HCT116 (cell line): ENCODE measurements at regions not wholly inside any gene's neighbourhood (a gene's known extent, or its start where the extent isn't known, plus 50 kb on each side); places are given as distances from the start of the nearest gene placed in this dataset.

Source experiments
- ATAC-seq: fragments of 200-7000 bp; cut with Tn5 transposase; 2 replicates; pipeline ENCODE4 v1.9.1; 2020; ENCODE audit warnings: mild to moderate bottlenecking, moderate library complexity
- BruUV-seq: library from RNA; stranded (reverse); fragments of 400-500 nt; replicated peaks from 2 replicates; lab custom pipeline; 2021; lab: Mats Ljungman, UMichigan
- CTCF ChIA-PET: fragments of 300-600 bp; sonication (Branson Sonifier 250); formaldehyde crosslinking; loops from one replicate; lab custom pipeline; 2021; ENCODE audit warnings: antibody characterized with exemption; lab: Charles Lee
- POLR2A ChIA-PET: fragments of 300-600, 350-600 bp; sonication (Branson Sonifier 250); formaldehyde crosslinking; loops from one replicate; lab custom pipeline; 2021; ENCODE audit warnings: antibody characterized with exemption; lab: Charles Lee
- RAD21 ChIA-PET, 2 experiments: fragments of 300-600 bp; sonication (Branson Sonifier 250); formaldehyde crosslinking; loops; one replicate each; lab custom pipeline; 2023; ENCODE audit warnings: low total read pairs in 2 of 2; ENCODE audit not compliant: uncharacterized antibody in 2 of 2, unreplicated experiment in 2 of 2, low non-redundant PET in 1 of 2; lab: Charles Lee
- DNase-seq: peaks from one replicate; pipeline ENCODE4 v3.0.0-alpha.2; 2010; ENCODE audit warnings: low read depth, low spot score
- H2AFZ ChIP-seq: fragments of 200-600 bp; shearing (Covaris generic), sonication (generic); 2 replicates; pipeline ENCODE4 v1.6.1; 2017; ENCODE audit warnings: low read depth, mixed run types, mixed read lengths, antibody characterized with exemption, low read length; ENCODE audit not compliant: poor library complexity, severe bottlenecking
- H3K27ac ChIP-seq: 2 replicates; pipeline ENCODE4 v1.5.1; 2012; ENCODE audit warnings: low read depth, low read length
- H3K27me3 ChIP-seq: fragments of 200-600 bp; sonication (generic); 2 replicates; pipeline ENCODE4 v1.6.1; 2016; ENCODE audit warnings: mixed run types, low read length, mixed read lengths; ENCODE audit not compliant: insufficient read depth
- H3K36me3 ChIP-seq, 2 experiments: fragments of 200-500 bp in 1 of 2; fragments of 200-600 bp in 1 of 2; sonication (Bioruptor generic) in 1 of 2; sonication (generic) in 1 of 2; 2 replicates each; pipeline versions ENCODE4 v1.5.1 to v1.6.1; 2014 to 2016; ENCODE audit warnings: low read length in 2 of 2, inconsistent platforms in 1 of 2, mixed read lengths in 1 of 2, mixed run types in 1 of 2; ENCODE audit not compliant: insufficient read depth in 2 of 2, control insufficient read depth in 1 of 2
- H3K4me1 ChIP-seq, 2 experiments: fragments of 200-600 bp in 1 of 2; sonication (generic) in 1 of 2; 2 replicates each; pipeline versions ENCODE4 v1.5.1 to v1.6.1; 2012 to 2017; ENCODE audit warnings: low read length in 2 of 2, inconsistent platforms in 1 of 2, mild to moderate bottlenecking in 1 of 2, mixed read lengths in 1 of 2, mixed run types in 1 of 2, moderate library complexity in 1 of 2; ENCODE audit not compliant: insufficient read depth in 2 of 2, control insufficient read depth in 1 of 2
- H3K4me2 ChIP-seq: fragments of 200-600 bp; sonication (generic); 2 replicates; pipeline ENCODE4 v1.6.1; 2017; ENCODE audit warnings: mixed run types, low read length, mixed read lengths
- H3K4me3 ChIP-seq, 2 experiments: fragments of 200-600 bp in 1 of 2; sonication (generic) in 1 of 2; replicated peaks in 1 of 2; 2 replicates each; pipeline ENCODE4 v1.5.1; 2011 to 2016; ENCODE audit warnings: low read length in 2 of 2, control low read depth in 1 of 2, low read depth in 1 of 2, mild to moderate bottlenecking in 1 of 2, mixed read lengths in 1 of 2, mixed run types in 1 of 2
- H3K79me2 ChIP-seq: fragments of 200-600 bp; sonication (generic); 2 replicates; pipeline ENCODE4 v1.6.1; 2017; ENCODE audit warnings: mild to moderate bottlenecking, mixed run types, low read length, moderate library complexity, mixed read lengths; ENCODE audit not compliant: insufficient read depth
- H3K9ac ChIP-seq: fragments of 200-600 bp; sonication (generic); 2 replicates; pipeline ENCODE4 v1.6.1; 2016; ENCODE audit warnings: low read length, mixed read lengths
- H3K9me2 ChIP-seq: fragments of 200-600 bp; sonication (generic), shearing (Covaris generic); 2 replicates; pipeline ENCODE4 v1.6.1; 2017; ENCODE audit warnings: mixed run types, mild to moderate bottlenecking, moderate library complexity; ENCODE audit not compliant: insufficient read depth
- H3K9me3 ChIP-seq, 2 experiments: fragments of 200-500 bp in 1 of 2; fragments of 200-600 bp in 1 of 2; sonication (Bioruptor generic) in 1 of 2; sonication (generic) in 1 of 2; 2 replicates each; pipeline ENCODE4 v1.6.1; 2014 to 2017; ENCODE audit warnings: low read length in 2 of 2, mixed read lengths in 2 of 2, inconsistent platforms in 1 of 2, low read depth in 1 of 2, mild to moderate bottlenecking in 1 of 2, mixed run types in 1 of 2, moderate library complexity in 1 of 2; ENCODE audit not compliant: control insufficient read depth in 1 of 2, insufficient read depth in 1 of 2
- H4K20me1 ChIP-seq: fragments of 200-600 bp; sonication (generic), shearing (Covaris generic); 2 replicates; pipeline ENCODE4 v1.6.1; 2017; ENCODE audit warnings: mixed run types, mild to moderate bottlenecking, moderate library complexity; ENCODE audit not compliant: insufficient read depth
- ATF3 ChIP-seq: IDR thresholded peaks from 2 replicates; pipeline ENCODE4 v1.6.1; 2012
- CEBPB ChIP-seq: IDR thresholded peaks from 2 replicates; pipeline ENCODE4 v1.6.1; 2012; ENCODE audit warnings: low read depth
- EGR1 ChIP-seq: IDR thresholded peaks from 2 replicates; pipeline ENCODE4 v1.6.1; 2012; ENCODE audit warnings: low read depth
- ELF1 ChIP-seq: IDR thresholded peaks from 2 replicates; pipeline ENCODE4 v1.6.1; 2012; ENCODE audit warnings: low read depth, borderline replicate concordance
- EZH2 ChIP-seq: fragments of 200-600 bp; sonication (generic); IDR thresholded peaks from 2 replicates; pipeline ENCODE4 v1.6.1; 2017; ENCODE audit warnings: antibody characterized with exemption, mixed run types
- EZH2phosphoT487 ChIP-seq: fragments of 200-600 bp; IDR thresholded peaks from 2 replicates; pipeline ENCODE4 v1.6.1; 2018; ENCODE audit warnings: antibody characterized with exemption, borderline replicate concordance
- FOSL1 ChIP-seq: IDR thresholded peaks from 2 replicates; pipeline ENCODE4 v1.6.1; 2012; ENCODE audit warnings: low read depth
- JUND ChIP-seq: IDR thresholded peaks from 2 replicates; pipeline ENCODE4 v1.6.1; 2012
- POLR2AphosphoS5 ChIP-seq: IDR thresholded peaks from 2 replicates; pipeline ENCODE4 v1.6.1; 2011; ENCODE audit warnings: mild to moderate bottlenecking, low read depth, low read length, moderate library complexity
- RAD21 ChIP-seq: IDR thresholded peaks from 2 replicates; pipeline ENCODE4 v1.6.1; 2012; ENCODE audit warnings: low read depth, mild to moderate bottlenecking
- REST ChIP-seq: IDR thresholded peaks from 2 replicates; pipeline ENCODE4 v1.6.1; 2012; ENCODE audit warnings: low read depth
- SIN3A ChIP-seq: IDR thresholded peaks from 2 replicates; pipeline ENCODE4 v1.6.1; 2012; ENCODE audit warnings: low read depth
- SP1 ChIP-seq: IDR thresholded peaks from 2 replicates; pipeline ENCODE4 v1.6.1; 2012; ENCODE audit warnings: low read depth
- SRF ChIP-seq: IDR thresholded peaks from 2 replicates; pipeline ENCODE4 v1.6.1; 2012; ENCODE audit warnings: low read depth
- TCF7L2 ChIP-seq: IDR thresholded peaks from 2 replicates; pipeline ENCODE4 v1.7.0; 2011; ENCODE audit warnings: borderline replicate concordance, inconsistent platforms; ENCODE audit not compliant: insufficient read depth, insufficient read length; ENCODE audit errors: extremely low read depth
- YY1 ChIP-seq: IDR thresholded peaks from 2 replicates; pipeline ENCODE4 v1.6.1; 2011; ENCODE audit warnings: low read length, low read depth, moderate library complexity, mild to moderate bottlenecking; ENCODE audit not compliant: insufficient replicate concordance; ENCODE audit errors: extremely low read depth
- ZFX ChIP-seq: fragments of 450-650 bp; IDR thresholded peaks from 2 replicates; pipeline ENCODE4 v1.6.1; 2017
- ZNF274 ChIP-seq: fragments of 200-500 bp; sonication (Bioruptor generic); IDR thresholded peaks from 2 replicates; pipeline ENCODE4 v1.6.1; 2014; ENCODE audit warnings: mild to moderate bottlenecking, low read depth, low read length, inconsistent platforms
- intact Hi-C: fragments of 100-400 bp; cut with micrococcal nuclease; formaldehyde crosslinking; loops from 2 replicates; pipeline ENCODE4 v1.10.0; 2022

GRCh38 chr18:24649571-24649970, 189.1 kb downstream of the HRH4 start:
- ChIA-PET POLR2A (no interaction called here), CTCF (no interaction called here), RAD21 (no interaction called here)
- Histone ChIP-seq H3K79me2 (no peaks in the 10 kb centered on the region), H3K4me2 (no peak overlapping the region), H3K9ac (no peak overlapping the region), H3K4me1 (no peaks in the 10 kb centered on the region), H3K27ac (no peak overlapping the region), H4K20me1 (no peaks in the 10 kb centered on the region), H3K27me3 (0 out of 2 replicates have a peak, but pooled peaks cover 9% of the 10 kb centered on the region), H3K9me3 (no peaks in the 10 kb centered on the region), H3K9me2 (no peaks in the 10 kb centered on the region), H2AFZ (no peak overlapping the region), H3K4me3 (no peak overlapping the region), H3K36me3 (no peaks in the 10 kb centered on the region)
- no TSS peak for BruUV-seq
- DNase-seq (no peak), ATAC-seq (no peak)
- intact Hi-C loops = no loop called here
- no peak for TF ChIP-seq EZH2
- no peak for TF ChIP-seq YY1
- TF ChIP-seq FOSL1 = no peak
- no peak for TF ChIP-seq ATF3
- TF ChIP-seq JUND = no peak
- no peak for TF ChIP-seq RAD21
- no peak for TF ChIP-seq SIN3A
- TF ChIP-seq ELF1 = no peak
- no peak for TF ChIP-seq REST
- TF ChIP-seq POLR2AphosphoS5 = no peak
- no peak for TF ChIP-seq ZFX
- no peak for TF ChIP-seq CEBPB
- TF ChIP-seq EZH2phosphoT487 = no peak
- TF ChIP-seq SRF = no peak
- TF ChIP-seq ZNF274 = no peak
- TF ChIP-seq SP1 = no peak
- TF ChIP-seq TCF7L2 = no peak
- no peak for TF ChIP-seq EGR1
